Fibroblast of lung (primary cell): ENCODE measurements at regions not wholly inside any gene's neighbourhood (a gene's known extent, or its start where the extent isn't known, plus 50 kb on each side); places are given as distances from the start of the nearest gene placed in this dataset.
A peak's percentile ranks its signal among the peaks of the same experiment; 100 is the strongest.

Source experiments
- DNase-seq, 2 donors: peaks; one replicate each; pipeline versions ENCODE4 v3.0.0 to v3.0.0-alpha.2; 2010; ENCODE audit warnings: low read depth in 2 of 2
- H2AFZ ChIP-seq: 2 replicates; pipeline ENCODE4 v1.5.1; 2012; ENCODE audit warnings: low read length, control low read depth, inconsistent platforms
- H3K27ac ChIP-seq: 2 replicates; pipeline ENCODE4 v1.5.1; 2011; ENCODE audit warnings: low read length, control low read depth; ENCODE audit not compliant: insufficient read depth
- H3K27me3 ChIP-seq: 2 replicates; pipeline ENCODE4 v1.5.1; 2011; ENCODE audit warnings: mild to moderate bottlenecking, low read length; ENCODE audit not compliant: control insufficient read depth, insufficient read depth
- H3K36me3 ChIP-seq: 2 replicates; pipeline ENCODE4 v1.5.1; 2011; ENCODE audit warnings: low read length; ENCODE audit not compliant: control insufficient read depth, insufficient read depth
- H3K4me1 ChIP-seq: 2 replicates; pipeline ENCODE4 v1.5.1; 2011; ENCODE audit warnings: low read length; ENCODE audit not compliant: control insufficient read depth, insufficient read depth; ENCODE audit errors: extremely low read depth
- H3K4me2 ChIP-seq: 2 replicates; pipeline ENCODE4 v1.5.1; 2011; ENCODE audit warnings: low read length, control low read depth; ENCODE audit not compliant: insufficient read depth; ENCODE audit errors: extremely low read depth
- H3K4me3 ChIP-seq, 4 experiments: fragments of 200-600 bp in 1 of 4; sonication (generic) in 1 of 4; replicated peaks in 1 of 4; 2 replicates each; pipeline ENCODE4 v1.5.1; 2011 to 2016; ENCODE audit warnings: low read length in 4 of 4, low read depth in 3 of 4, mild to moderate bottlenecking in 3 of 4, control low read depth in 2 of 4, inconsistent platforms in 1 of 4, mixed read lengths in 1 of 4; ENCODE audit not compliant: insufficient read depth in 1 of 4; ENCODE audit errors: control extremely low read depth in 1 of 4
- H3K79me2 ChIP-seq: 2 replicates; pipeline ENCODE4 v1.5.1; 2012; ENCODE audit warnings: mild to moderate bottlenecking, low read length, inconsistent platforms; ENCODE audit not compliant: control insufficient read depth, insufficient read depth
- H3K9ac ChIP-seq: 2 replicates; pipeline ENCODE4 v1.5.1; 2011; ENCODE audit warnings: mild to moderate bottlenecking, low read length, control low read depth; ENCODE audit not compliant: insufficient read depth
- H3K9me3 ChIP-seq: 2 replicates; pipeline ENCODE4 v1.5.1; 2012; ENCODE audit warnings: low read depth, low read length; ENCODE audit not compliant: control insufficient read depth, insufficient read depth
- H4K20me1 ChIP-seq: 2 replicates; pipeline ENCODE4 v1.5.1; 2011; ENCODE audit warnings: low read length; ENCODE audit not compliant: control insufficient read depth, insufficient read depth; ENCODE audit errors: extremely low read depth
- CTCF ChIP-seq, 2 donors: IDR thresholded peaks in 1 of 2; conservative IDR thresholded peaks in 1 of 2; 1 replicate in 1 of 2; 2 replicates in 1 of 2; pipeline ENCODE4 v1.5.1; 2011 to 2012; ENCODE audit warnings: low read length in 2 of 2, control low read depth in 1 of 2, inconsistent platforms in 1 of 2, low read depth in 1 of 2, mild to moderate bottlenecking in 1 of 2
- EZH2 ChIP-seq: IDR thresholded peaks from 2 replicates; pipeline ENCODE4 v1.5.1; 2012; ENCODE audit warnings: low read length, control low read depth, mild to moderate bottlenecking; ENCODE audit errors: missing control alignments

GRCh38 chr3:109897734-109898133 is 560.4 kb upstream of the DPPA4 start:
- no peak overlapping the region for H3K9ac ChIP-seq
- TF ChIP-seq CTCF (conservative IDR thresholded peaks at IDR 0.05 in 1 of 2, IDR thresholded peaks at IDR 0.05 in 1 of 2; ENCODE audit: low read depth in 1 of 2, low read length in 2 of 2): no peak
- no peak for TF ChIP-seq EZH2
- no peak overlapping the region for H3K4me3 ChIP-seq
- H4K20me1 ChIP-seq: no peaks in the 10 kb centered on the region
- DNase-seq: peak in 1 of 2 donors; percentile 4
- H3K36me3 ChIP-seq: no peaks in the 10 kb centered on the region
- no peaks in the 10 kb centered on the region for H3K27me3 ChIP-seq
- no peaks in the 10 kb centered on the region for H3K79me2 ChIP-seq
- H3K9me3 ChIP-seq: no peaks in the 10 kb centered on the region
- H3K4me2 ChIP-seq: no peak overlapping the region
- no peak overlapping the region for H3K27ac ChIP-seq
- no peaks in the 10 kb centered on the region for H3K4me1 ChIP-seq
- H2AFZ ChIP-seq: no peak overlapping the region

GRCh38 chr3:109899925-109900324 is 562.6 kb upstream of the DPPA4 start:
- no peaks in the 10 kb centered on the region for H3K4me1 ChIP-seq
- no peaks in the 10 kb centered on the region for H3K36me3 ChIP-seq

DNA sequence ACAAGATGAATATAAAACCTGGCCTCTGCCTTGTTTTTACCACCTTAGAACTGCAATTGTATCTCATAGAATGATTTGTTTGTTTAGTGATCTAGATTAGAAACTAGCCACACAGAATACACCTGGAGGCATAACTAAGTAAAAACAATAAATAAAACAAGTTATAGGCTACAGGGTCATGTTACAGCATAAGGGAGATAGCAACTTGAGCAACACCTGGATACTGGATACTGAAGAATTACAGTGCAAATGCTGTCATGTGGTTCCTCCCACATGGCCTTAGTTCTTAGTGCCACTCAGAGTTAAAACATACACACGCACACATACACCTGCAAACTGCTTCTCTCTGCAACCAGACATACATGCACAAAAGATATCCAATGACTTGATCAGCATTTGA is 563.4 kb upstream of the DPPA4 start:
- H3K79me2 ChIP-seq: no peaks in the 10 kb centered on the region
- no peaks in the 10 kb centered on the region for H3K36me3 ChIP-seq
- H3K4me3 ChIP-seq: no peak overlapping the region
- DNase-seq: no peak
- no peak overlapping the region for H3K9ac ChIP-seq
- no peak overlapping the region for H3K4me2 ChIP-seq
- H3K9me3 ChIP-seq: no peaks in the 10 kb centered on the region
- no peaks in the 10 kb centered on the region for H4K20me1 ChIP-seq
- no peak overlapping the region for H3K27ac ChIP-seq
- no peak for TF ChIP-seq EZH2
- TF ChIP-seq CTCF (conservative IDR thresholded peaks at IDR 0.05 in 1 of 2, IDR thresholded peaks at IDR 0.05 in 1 of 2; ENCODE audit: low read depth in 1 of 2, low read length in 2 of 2): no peak
- no peak overlapping the region for H2AFZ ChIP-seq
- no peaks in the 10 kb centered on the region for H3K4me1 ChIP-seq
- no peaks in the 10 kb centered on the region for H3K27me3 ChIP-seq

More at GRCh38 chr3:109899925-109900324, 562.6 kb upstream of the DPPA4 start:
- Histone ChIP-seq H3K79me2 (no peaks in the 10 kb centered on the region), H3K9me3 (no peaks in the 10 kb centered on the region), H3K27me3 (no peaks in the 10 kb centered on the region), H3K4me2 (no peak overlapping the region), H3K4me3 (no peak overlapping the region), H3K27ac (no peak overlapping the region), H3K9ac (no peak overlapping the region), H4K20me1 (no peaks in the 10 kb centered on the region), H2AFZ (no peak overlapping the region)
- no peak for DNase-seq
- TF ChIP-seq CTCF (conservative IDR thresholded peaks at IDR 0.05 in 1 of 2, IDR thresholded peaks at IDR 0.05 in 1 of 2; ENCODE audit: low read depth in 1 of 2, low read length in 2 of 2): no peak
- TF ChIP-seq EZH2: no peak
